Peyer's patch (tissue), 4 donors: ENCODE measurements at regions not wholly inside any gene's neighbourhood (a gene's known extent, or its start where the extent isn't known, plus 50 kb on each side); places are given as distances from the start of the nearest gene placed in this dataset.

Experiments
- POLR2A ChIP-seq, 2 donors: fragments of 450-650 bp; IDR thresholded peaks; one replicate each; pipeline ENCODE4 v1.5.1; 2017; ENCODE audit warnings: antibody characterized with exemption in 2 of 2, mild to moderate bottlenecking in 2 of 2, moderate library complexity in 2 of 2
- TF ChIP-seq, protein P1 (sequence below), 6 experiments: fragments of 450-650 bp in 4 of 6; fragments of 200-600 bp in 2 of 6; sonication (generic) in 1 of 6; IDR thresholded peaks; one replicate each; pipeline ENCODE4 v1.5.1; 2017 to 2019; ENCODE audit warnings: antibody characterized with exemption in 6 of 6, mild to moderate bottlenecking in 3 of 6, moderate library complexity in 1 of 6

- TF ChIP-seq, protein P1, sequence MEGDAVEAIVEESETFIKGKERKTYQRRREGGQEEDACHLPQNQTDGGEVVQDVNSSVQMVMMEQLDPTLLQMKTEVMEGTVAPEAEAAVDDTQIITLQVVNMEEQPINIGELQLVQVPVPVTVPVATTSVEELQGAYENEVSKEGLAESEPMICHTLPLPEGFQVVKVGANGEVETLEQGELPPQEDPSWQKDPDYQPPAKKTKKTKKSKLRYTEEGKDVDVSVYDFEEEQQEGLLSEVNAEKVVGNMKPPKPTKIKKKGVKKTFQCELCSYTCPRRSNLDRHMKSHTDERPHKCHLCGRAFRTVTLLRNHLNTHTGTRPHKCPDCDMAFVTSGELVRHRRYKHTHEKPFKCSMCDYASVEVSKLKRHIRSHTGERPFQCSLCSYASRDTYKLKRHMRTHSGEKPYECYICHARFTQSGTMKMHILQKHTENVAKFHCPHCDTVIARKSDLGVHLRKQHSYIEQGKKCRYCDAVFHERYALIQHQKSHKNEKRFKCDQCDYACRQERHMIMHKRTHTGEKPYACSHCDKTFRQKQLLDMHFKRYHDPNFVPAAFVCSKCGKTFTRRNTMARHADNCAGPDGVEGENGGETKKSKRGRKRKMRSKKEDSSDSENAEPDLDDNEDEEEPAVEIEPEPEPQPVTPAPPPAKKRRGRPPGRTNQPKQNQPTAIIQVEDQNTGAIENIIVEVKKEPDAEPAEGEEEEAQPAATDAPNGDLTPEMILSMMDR (IDR thresholded peaks at IDR 0.05): no peak
- no peak for TF ChIP-seq POLR2A (IDR thresholded peaks at IDR 0.05)
Measured at GRCh38 chr10:57706016-57706415, 561.7 kb downstream of the IPMK start.
